H1 (cell line): ENCODE measurements at regions not wholly inside any gene's neighbourhood (a gene's known extent, or its start where the extent isn't known, plus 50 kb on each side); places are given as distances from the start of the nearest gene placed in this dataset.

ENCODE experiments used
- BACH1 ChIP-seq: IDR thresholded peaks from 2 replicates; pipeline ENCODE4 v1.6.1; 2012; ENCODE audit warnings: low read length, improper control_type of control experiment
- BRCA1 ChIP-seq: IDR thresholded peaks from 2 replicates; pipeline ENCODE4 v1.6.1; 2012; ENCODE audit warnings: low read depth, low read length, improper control_type of control experiment
- CHD2 ChIP-seq: IDR thresholded peaks from 2 replicates; pipeline ENCODE4 v1.6.1; 2012; ENCODE audit warnings: low read length, improper control_type of control experiment
- EP300 ChIP-seq, 2 experiments: IDR thresholded peaks; 1 replicate in 1 of 2; 2 replicates in 1 of 2; pipeline ENCODE4 v1.6.1; 2011 to 2012; ENCODE audit warnings: low read depth in 2 of 2, low read length in 2 of 2, mild to moderate bottlenecking in 2 of 2, borderline replicate concordance in 1 of 2, inconsistent platforms in 1 of 2, moderate library complexity in 1 of 2
- GABPA ChIP-seq: IDR thresholded peaks from 2 replicates; pipeline ENCODE4 v1.6.1; 2011; ENCODE audit warnings: mild to moderate bottlenecking, low read length, moderate library complexity, borderline replicate concordance; ENCODE audit not compliant: insufficient read depth
- HDAC6 ChIP-seq: IDR thresholded peaks from one replicate; pipeline ENCODE4 v1.7.1; 2012; ENCODE audit warnings: low read depth, mild to moderate bottlenecking, inconsistent platforms, low read length, moderate library complexity
- JUN ChIP-seq: IDR thresholded peaks from 2 replicates; pipeline ENCODE4 v1.6.1; 2011; ENCODE audit warnings: low read depth, mild to moderate bottlenecking, improper control_type of control experiment, low read length
- JUND ChIP-seq: IDR thresholded peaks from 2 replicates; pipeline ENCODE4 v1.6.1; 2011; ENCODE audit warnings: mild to moderate bottlenecking, improper control_type of control experiment, low read length
- MAFK ChIP-seq: IDR thresholded peaks from 2 replicates; pipeline ENCODE4 v1.6.1; 2012; ENCODE audit warnings: low read depth, mild to moderate bottlenecking, improper control_type of control experiment, low read length
- NANOG ChIP-seq: IDR thresholded peaks from 2 replicates; pipeline ENCODE4 v1.6.1; 2011; ENCODE audit warnings: low read length, low read depth, mild to moderate bottlenecking, inconsistent platforms; ENCODE audit not compliant: insufficient read depth, poor library complexity, severe bottlenecking
- RAD21 ChIP-seq, 2 experiments: IDR thresholded peaks in 1 of 2; conservative IDR thresholded peaks in 1 of 2; 2 replicates each; pipeline ENCODE4 v1.6.1; 2011; ENCODE audit warnings: low read depth in 2 of 2, low read length in 2 of 2, improper control_type of control experiment in 1 of 2, inconsistent platforms in 1 of 2, mild to moderate bottlenecking in 1 of 2, moderate library complexity in 1 of 2
- RFX5 ChIP-seq: IDR thresholded peaks from 2 replicates; pipeline ENCODE4 v1.6.1; 2011; ENCODE audit warnings: low read depth, low read length, improper control_type of control experiment, borderline replicate concordance
- RXRA ChIP-seq: IDR thresholded peaks from 2 replicates; pipeline ENCODE4 v1.6.1; 2011; ENCODE audit warnings: low read depth, mild to moderate bottlenecking, low read length, moderate library complexity; ENCODE audit not compliant: insufficient read depth
- SAP30 ChIP-seq: fragments of 300-600 bp; sonication (generic); IDR thresholded peaks from 2 replicates; pipeline ENCODE4 v1.7.1; 2012; ENCODE audit warnings: low read length, moderate library complexity, mild to moderate bottlenecking, inconsistent platforms; ENCODE audit not compliant: insufficient read depth, insufficient replicate concordance
- SUZ12 ChIP-seq: fragments of 200-600 bp; sonication (generic); IDR thresholded peaks from 2 replicates; pipeline ENCODE4 v1.6.1; 2012; ENCODE audit warnings: mild to moderate bottlenecking, inconsistent platforms, low read length, moderate library complexity, mixed read lengths
- TAF1 ChIP-seq: IDR thresholded peaks from 2 replicates; pipeline ENCODE4 v1.6.1; 2011; ENCODE audit warnings: mild to moderate bottlenecking, low read depth, low read length
- TCF12 ChIP-seq: IDR thresholded peaks from 2 replicates; pipeline ENCODE4 v1.6.1; 2011; ENCODE audit warnings: low read depth, mild to moderate bottlenecking, low read length
- TF ChIP-seq, protein P1 (sequence below): IDR thresholded peaks from 2 replicates; pipeline ENCODE4 v1.6.1; 2011; ENCODE audit warnings: low read depth, mild to moderate bottlenecking, low read length; ENCODE audit not compliant: insufficient read depth
- TF ChIP-seq, protein P2 (sequence below): IDR thresholded peaks from 2 replicates; pipeline ENCODE4 v1.6.1; 2012; ENCODE audit warnings: low read length, inconsistent platforms
- TF ChIP-seq, protein P3 (sequence below): IDR thresholded peaks from 2 replicates; pipeline ENCODE4 v1.6.1; 2011; ENCODE audit warnings: low read length, improper control_type of control experiment

DNA sequence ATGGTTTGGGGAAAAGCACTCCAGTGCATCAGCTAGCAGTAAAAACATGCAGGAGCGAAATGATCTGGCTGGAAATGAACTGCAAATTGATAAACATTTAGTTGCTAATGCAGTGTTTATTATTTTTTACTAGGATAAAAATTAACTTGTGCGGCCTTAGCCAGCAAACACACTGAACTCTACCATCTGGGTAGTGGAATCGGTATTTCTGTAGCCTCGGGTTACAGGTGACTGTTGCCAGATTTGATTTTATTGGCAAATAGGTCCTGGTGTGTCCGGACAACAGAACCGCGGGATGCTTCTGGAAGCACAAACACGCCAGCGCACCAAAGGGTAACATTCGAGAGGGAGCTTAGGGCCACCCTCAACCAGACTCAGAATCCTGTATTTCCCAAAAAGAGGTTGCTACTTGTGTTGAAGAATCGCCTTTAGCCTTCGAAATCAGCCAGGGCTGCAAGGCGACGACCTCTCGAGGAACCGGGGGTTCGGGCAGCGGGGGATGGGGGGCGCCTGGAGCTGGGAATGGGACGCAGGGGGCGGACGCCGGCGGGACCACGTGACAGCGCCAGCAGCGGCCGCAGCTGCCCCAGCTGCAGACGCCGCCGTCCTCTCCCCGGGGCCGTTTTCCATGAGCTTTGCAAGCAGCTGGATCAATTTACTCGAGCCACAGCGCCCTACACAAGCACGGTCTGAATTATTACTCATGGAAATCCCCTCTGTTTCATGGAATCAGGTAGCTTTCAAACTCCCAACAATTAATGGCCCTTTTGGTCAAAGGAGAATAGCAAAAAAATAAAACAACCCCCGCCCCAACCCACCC lies 158.8 kb downstream of the TOMM20 start (continued):
- TF ChIP-seq EP300 (IDR thresholded peaks at IDR 0.05; ENCODE audit: borderline replicate concordance in 1 of 2, low read depth in 2 of 2, low read length in 2 of 2) = no peak
- no peak for TF ChIP-seq BRCA1
- TF ChIP-seq TAF1 = 0 out of 2 replicates have a peak, but pooled peaks have one; percentile 57
- TF ChIP-seq MAFK = no peak
- TF ChIP-seq SAP30 = no peak
- no peak for TF ChIP-seq NANOG
- TF ChIP-seq, protein P1, sequence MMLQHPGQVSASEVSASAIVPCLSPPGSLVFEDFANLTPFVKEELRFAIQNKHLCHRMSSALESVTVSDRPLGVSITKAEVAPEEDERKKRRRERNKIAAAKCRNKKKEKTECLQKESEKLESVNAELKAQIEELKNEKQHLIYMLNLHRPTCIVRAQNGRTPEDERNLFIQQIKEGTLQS = 0 out of 2 replicates have a peak, but pooled peaks have one; percentile 6
- TF ChIP-seq, protein P2, sequence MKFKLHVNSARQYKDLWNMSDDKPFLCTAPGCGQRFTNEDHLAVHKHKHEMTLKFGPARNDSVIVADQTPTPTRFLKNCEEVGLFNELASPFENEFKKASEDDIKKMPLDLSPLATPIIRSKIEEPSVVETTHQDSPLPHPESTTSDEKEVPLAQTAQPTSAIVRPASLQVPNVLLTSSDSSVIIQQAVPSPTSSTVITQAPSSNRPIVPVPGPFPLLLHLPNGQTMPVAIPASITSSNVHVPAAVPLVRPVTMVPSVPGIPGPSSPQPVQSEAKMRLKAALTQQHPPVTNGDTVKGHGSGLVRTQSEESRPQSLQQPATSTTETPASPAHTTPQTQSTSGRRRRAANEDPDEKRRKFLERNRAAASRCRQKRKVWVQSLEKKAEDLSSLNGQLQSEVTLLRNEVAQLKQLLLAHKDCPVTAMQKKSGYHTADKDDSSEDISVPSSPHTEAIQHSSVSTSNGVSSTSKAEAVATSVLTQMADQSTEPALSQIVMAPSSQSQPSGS = no peak
- no peak for TF ChIP-seq CHD2
- TF ChIP-seq RFX5 = no peak
- TF ChIP-seq, protein P3, sequence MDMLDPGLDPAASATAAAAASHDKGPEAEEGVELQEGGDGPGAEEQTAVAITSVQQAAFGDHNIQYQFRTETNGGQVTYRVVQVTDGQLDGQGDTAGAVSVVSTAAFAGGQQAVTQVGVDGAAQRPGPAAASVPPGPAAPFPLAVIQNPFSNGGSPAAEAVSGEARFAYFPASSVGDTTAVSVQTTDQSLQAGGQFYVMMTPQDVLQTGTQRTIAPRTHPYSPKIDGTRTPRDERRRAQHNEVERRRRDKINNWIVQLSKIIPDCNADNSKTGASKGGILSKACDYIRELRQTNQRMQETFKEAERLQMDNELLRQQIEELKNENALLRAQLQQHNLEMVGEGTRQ = peak; percentile 85
- no peak for TF ChIP-seq RXRA
- TF ChIP-seq TCF12 = peak; percentile 74; the same call in 1 of the 2 replicates
- TF ChIP-seq JUN = no peak
- no peak for TF ChIP-seq GABPA
- TF ChIP-seq HDAC6 = no peak
- TF ChIP-seq SUZ12 = no peak
- TF ChIP-seq JUND = no peak
- peak in 1 of 2 experiments; percentile 2; a peak in 1 of 4 replicates for TF ChIP-seq RAD21 (IDR thresholded peaks at IDR 0.05 in 1 of 2, conservative IDR thresholded peaks at IDR 0.05 in 1 of 2; ENCODE audit: low read depth in 2 of 2, low read length in 2 of 2)
- TF ChIP-seq BACH1 = no peak
